Prostate gland (tissue), 2 donors: ENCODE measurements at regions not wholly inside any gene's neighbourhood (a gene's known extent, or its start where the extent isn't known, plus 50 kb on each side); places are given as distances from the start of the nearest gene placed in this dataset.

Experiments
- POLR2AphosphoS5 ChIP-seq: sonication (generic); formaldehyde crosslinking; IDR thresholded peaks from one replicate; pipeline ENCODE4 v1.6.1; 2017; ENCODE audit warnings: antibody characterized with exemption
- TF ChIP-seq, protein P1 (sequence below), 4 experiments: fragments of 200-600 bp in 2 of 4; fragments of 450-650 bp in 2 of 4; sonication (generic) in 2 of 4; IDR thresholded peaks; 1 replicate in 3 of 4; 2 replicates in 1 of 4; pipeline ENCODE4 v1.5.1; 2016 to 2019; ENCODE audit warnings: antibody characterized with exemption in 4 of 4, mild to moderate bottlenecking in 2 of 4, moderate library complexity in 2 of 4

DNA sequence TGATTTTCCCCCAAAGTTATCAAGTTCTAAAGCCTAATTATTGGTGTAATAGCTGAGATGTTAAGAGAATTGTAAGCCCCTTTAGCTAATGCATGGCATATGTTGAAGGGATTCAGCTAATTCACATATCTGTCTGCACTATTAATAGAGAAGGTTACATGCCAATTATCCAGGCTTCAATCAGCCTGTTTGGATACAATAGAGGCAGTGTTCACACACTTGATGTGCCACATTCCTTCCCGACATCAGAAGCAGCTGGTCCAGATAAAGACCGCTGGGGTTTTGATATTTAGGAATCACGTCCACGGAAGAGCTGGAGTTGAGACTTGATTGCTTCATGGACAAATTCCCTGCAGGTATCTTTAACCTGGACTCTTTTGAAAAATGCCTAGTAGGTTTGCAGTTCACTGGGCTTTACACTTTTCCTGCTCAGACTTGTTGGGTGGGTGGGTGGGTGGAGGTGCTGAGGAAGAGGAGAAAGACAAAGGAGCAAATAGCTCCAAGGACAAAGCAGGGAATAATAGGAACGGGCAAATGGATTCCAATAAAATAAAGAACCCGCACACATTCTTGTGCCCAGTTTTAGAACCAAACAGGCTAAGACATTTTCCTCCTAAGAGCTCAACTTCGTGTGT is 142.6 kb upstream of the ZNF217 start:
- TF ChIP-seq, protein P1, sequence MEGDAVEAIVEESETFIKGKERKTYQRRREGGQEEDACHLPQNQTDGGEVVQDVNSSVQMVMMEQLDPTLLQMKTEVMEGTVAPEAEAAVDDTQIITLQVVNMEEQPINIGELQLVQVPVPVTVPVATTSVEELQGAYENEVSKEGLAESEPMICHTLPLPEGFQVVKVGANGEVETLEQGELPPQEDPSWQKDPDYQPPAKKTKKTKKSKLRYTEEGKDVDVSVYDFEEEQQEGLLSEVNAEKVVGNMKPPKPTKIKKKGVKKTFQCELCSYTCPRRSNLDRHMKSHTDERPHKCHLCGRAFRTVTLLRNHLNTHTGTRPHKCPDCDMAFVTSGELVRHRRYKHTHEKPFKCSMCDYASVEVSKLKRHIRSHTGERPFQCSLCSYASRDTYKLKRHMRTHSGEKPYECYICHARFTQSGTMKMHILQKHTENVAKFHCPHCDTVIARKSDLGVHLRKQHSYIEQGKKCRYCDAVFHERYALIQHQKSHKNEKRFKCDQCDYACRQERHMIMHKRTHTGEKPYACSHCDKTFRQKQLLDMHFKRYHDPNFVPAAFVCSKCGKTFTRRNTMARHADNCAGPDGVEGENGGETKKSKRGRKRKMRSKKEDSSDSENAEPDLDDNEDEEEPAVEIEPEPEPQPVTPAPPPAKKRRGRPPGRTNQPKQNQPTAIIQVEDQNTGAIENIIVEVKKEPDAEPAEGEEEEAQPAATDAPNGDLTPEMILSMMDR (IDR thresholded peaks at IDR 0.05) = no peak
- TF ChIP-seq POLR2AphosphoS5 = no peak
